ENCODE measurements at regions not wholly inside any gene's neighbourhood (a gene's known extent, or its start where the extent isn't known, plus 50 kb on each side); places are given as distances from the start of the nearest gene placed in this dataset.

DNA sequence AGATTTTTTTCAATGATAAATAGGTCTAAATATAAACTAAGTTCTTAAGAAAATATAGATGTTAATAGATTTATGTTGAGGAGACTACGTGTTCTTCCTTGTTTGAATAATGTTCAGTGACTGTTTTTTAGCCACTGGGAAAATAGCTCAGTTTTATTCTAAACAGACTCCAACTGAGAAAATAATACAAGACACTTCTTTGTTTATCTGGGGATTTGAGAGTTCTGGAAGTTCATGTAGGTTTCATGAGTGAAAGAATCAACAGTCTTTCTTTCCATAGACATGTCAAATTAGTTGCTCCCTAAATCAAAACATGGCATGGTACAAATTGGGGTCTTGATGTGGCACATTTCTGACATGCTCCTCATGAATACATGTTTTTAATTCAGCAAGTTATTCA lies 177.7 kb downstream of the MREG start:
- Histone ChIP-seq H3K27me3 (no peaks in the 10 kb centered on the region), H3K9me3 (no peaks in the 10 kb centered on the region), H3K27ac (no peak overlapping the region), H3K4me3 (no peak overlapping the region), H3K36me3 (no peaks in the 10 kb centered on the region), H3K4me1 (no peaks in the 10 kb centered on the region)
- DNase-seq (ENCODE audit: low spot score in 2 of 2) = no peak
- TF ChIP-seq, protein P1, sequence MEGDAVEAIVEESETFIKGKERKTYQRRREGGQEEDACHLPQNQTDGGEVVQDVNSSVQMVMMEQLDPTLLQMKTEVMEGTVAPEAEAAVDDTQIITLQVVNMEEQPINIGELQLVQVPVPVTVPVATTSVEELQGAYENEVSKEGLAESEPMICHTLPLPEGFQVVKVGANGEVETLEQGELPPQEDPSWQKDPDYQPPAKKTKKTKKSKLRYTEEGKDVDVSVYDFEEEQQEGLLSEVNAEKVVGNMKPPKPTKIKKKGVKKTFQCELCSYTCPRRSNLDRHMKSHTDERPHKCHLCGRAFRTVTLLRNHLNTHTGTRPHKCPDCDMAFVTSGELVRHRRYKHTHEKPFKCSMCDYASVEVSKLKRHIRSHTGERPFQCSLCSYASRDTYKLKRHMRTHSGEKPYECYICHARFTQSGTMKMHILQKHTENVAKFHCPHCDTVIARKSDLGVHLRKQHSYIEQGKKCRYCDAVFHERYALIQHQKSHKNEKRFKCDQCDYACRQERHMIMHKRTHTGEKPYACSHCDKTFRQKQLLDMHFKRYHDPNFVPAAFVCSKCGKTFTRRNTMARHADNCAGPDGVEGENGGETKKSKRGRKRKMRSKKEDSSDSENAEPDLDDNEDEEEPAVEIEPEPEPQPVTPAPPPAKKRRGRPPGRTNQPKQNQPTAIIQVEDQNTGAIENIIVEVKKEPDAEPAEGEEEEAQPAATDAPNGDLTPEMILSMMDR (IDR thresholded peaks at IDR 0.05) = no peak
- TF ChIP-seq POLR2A (IDR thresholded peaks at IDR 0.05) = no peak
- TF ChIP-seq POLR2AphosphoS5 (IDR thresholded peaks at IDR 0.05) = no peak
- intact Hi-C loops (cut with DNase I; ENCODE audit: low total_unique reads) = no loop called here

DNA sequence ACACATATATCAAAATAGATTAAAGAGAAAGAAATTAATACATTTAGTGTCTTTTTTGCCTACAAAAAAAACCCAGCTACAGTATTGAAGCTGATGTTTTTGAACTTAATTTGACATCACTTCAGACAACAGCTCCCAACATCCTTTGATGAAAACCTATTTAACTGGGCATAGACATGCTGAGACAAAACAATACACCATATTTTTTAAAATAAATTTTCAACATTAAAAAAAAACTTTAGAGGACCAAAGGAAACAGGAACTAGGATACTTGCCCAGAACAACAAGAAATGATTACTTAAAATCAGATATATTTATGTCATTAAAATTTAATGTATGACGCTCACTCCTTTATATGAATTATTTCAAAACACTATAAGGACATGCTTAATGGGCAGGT lies 178.1 kb downstream of the MREG start:
- Histone ChIP-seq H3K4me1 (no peaks in the 10 kb centered on the region), H3K9me3 (no peaks in the 10 kb centered on the region), H3K36me3 (no peaks in the 10 kb centered on the region), H3K4me3 (no peak overlapping the region), H3K27me3 (no peaks in the 10 kb centered on the region), H3K27ac (no peak overlapping the region)
- intact Hi-C loops (cut with DNase I; ENCODE audit: low total_unique reads) = no loop called here
- TF ChIP-seq POLR2A (IDR thresholded peaks at IDR 0.05) (no peak), POLR2AphosphoS5 (IDR thresholded peaks at IDR 0.05) (no peak)
- TF ChIP-seq, protein P1 (IDR thresholded peaks at IDR 0.05) = no peak
- DNase-seq (ENCODE audit: low spot score in 2 of 2) = no peak

DNA sequence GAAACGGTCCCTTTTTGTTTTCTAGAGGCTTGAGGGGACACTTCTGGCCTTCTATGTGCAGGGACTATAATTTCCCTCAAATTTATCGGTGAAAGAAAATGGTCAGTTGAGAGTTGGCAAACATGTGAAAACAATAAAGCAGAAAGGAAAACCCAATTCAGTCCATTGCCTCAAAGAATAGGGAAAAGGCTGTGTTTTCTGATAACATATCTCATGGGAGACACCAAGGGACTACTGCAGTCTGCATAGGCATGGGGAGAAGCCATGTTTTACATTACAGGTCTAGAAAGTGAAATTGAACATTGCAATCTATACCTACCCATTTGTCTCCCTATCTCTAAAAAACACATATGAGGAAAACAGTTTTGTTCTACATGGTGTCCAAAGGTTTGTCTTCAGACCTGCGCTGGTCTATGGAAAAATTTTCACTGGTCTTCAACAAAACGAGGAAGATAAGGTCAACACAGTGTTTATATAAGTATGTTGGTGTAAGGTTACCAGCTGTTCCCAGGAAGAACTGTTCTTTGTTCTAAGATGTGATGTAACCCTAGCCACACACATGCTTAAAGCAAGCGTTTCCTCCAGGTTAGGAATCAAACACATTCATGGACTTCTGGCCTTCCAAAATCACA lies 179.7 kb downstream of the MREG start:
- Histone ChIP-seq H3K4me1 (no peaks in the 10 kb centered on the region), H3K36me3 (no peaks in the 10 kb centered on the region), H3K27ac (peak overlapping the region; percentile 49 to 56), H3K9me3 (no peaks in the 10 kb centered on the region), H3K4me3 (no peak overlapping the region), H3K27me3 (no peaks in the 10 kb centered on the region)
- intact Hi-C loops (cut with DNase I; ENCODE audit: low total_unique reads) = no loop called here
- no peak for DNase-seq (ENCODE audit: low spot score in 2 of 2)
- TF ChIP-seq, protein P1 (IDR thresholded peaks at IDR 0.05) = no peak
- TF ChIP-seq POLR2AphosphoS5 (IDR thresholded peaks at IDR 0.05) (no peak), POLR2A (IDR thresholded peaks at IDR 0.05) (no peak)

DNA sequence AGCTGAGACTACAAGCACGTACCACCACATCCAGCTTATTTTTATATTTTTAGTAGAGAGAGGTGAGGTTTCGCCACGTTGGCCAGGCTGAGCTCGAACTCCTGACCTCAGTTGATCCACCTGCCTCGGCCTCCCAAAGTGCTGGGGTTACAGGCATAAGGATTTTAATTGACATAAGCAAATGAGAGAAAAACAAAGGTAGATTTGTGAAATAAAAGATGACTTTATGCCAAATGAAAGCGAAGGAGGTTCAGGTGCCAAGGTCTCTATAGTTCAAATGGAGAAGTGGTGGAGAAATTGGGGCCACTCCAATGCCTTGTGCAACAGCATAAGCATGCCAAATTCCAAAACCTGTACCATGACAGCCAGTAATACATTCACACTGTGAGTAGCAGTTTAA lies 180.6 kb downstream of the MREG start:
- Histone ChIP-seq H3K27ac (peak overlapping the region in 1 of 2 donors; percentile 46), H3K4me1 (no peaks in the 10 kb centered on the region), H3K27me3 (no peaks in the 10 kb centered on the region), H3K4me3 (no peak overlapping the region), H3K9me3 (no peaks in the 10 kb centered on the region), H3K36me3 (no peaks in the 10 kb centered on the region)
- DNase-seq (ENCODE audit: low spot score in 2 of 2) = peak in 1 of 2 donors; percentile 68
- intact Hi-C loops (cut with DNase I; ENCODE audit: low total_unique reads) = no loop called here
- TF ChIP-seq POLR2A (IDR thresholded peaks at IDR 0.05) (no peak), POLR2AphosphoS5 (IDR thresholded peaks at IDR 0.05) (no peak)
- TF ChIP-seq, protein P1 (IDR thresholded peaks at IDR 0.05) = no peak

DNA sequence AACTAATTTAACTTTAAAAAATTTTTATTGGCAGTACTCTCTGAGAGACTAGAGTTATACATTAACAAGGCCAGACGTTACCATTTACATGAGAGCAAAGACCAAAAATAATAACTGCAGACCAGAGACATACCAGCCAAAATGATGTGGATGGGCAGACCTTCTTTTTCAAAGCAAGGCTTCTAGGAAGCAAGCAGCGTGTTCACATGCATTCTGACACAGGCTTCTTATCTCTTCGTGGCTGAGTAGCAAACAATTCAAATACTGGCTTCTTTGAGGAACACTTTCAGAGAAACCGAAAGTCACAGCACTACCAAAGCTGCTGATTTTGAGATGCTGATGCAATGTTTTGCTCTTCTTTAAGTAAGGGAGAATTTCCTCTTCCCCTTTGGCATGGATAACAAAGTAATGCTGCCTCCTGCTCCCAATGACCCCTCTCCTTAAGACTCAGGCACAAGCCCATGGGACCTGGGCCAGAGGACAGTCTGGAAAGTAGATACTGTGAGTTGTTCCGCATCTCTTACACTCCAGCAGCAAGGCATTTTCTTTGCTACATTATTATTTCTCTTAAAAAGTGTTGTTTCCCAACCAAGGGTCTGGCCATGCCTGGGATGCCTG lies 181.9 kb downstream of the MREG start:
- no peaks in the 10 kb centered on the region for H3K36me3 ChIP-seq
- intact Hi-C loops (cut with DNase I; ENCODE audit: low total_unique reads) = loop anchor here (2.0 kb wide), 1 partner anchor 45 kb away; no protein-coding TSS in a partner anchor
- no peaks in the 10 kb centered on the region for H3K4me1 ChIP-seq
- no peak overlapping the region for H3K4me3 ChIP-seq
- TF ChIP-seq POLR2A (IDR thresholded peaks at IDR 0.05) = no peak
- no peak for TF ChIP-seq POLR2AphosphoS5 (IDR thresholded peaks at IDR 0.05)
- TF ChIP-seq, protein P1 (IDR thresholded peaks at IDR 0.05) = no peak
- peak overlapping the region; percentile 34 to 49 for H3K27ac ChIP-seq
- no peaks in the 10 kb centered on the region for H3K27me3 ChIP-seq
- DNase-seq (ENCODE audit: low spot score in 2 of 2) = no peak
- H3K9me3 ChIP-seq = no peaks in the 10 kb centered on the region
